Muscle layer of colon (tissue), 2 donors: ENCODE measurements at regions not wholly inside any gene's neighbourhood (a gene's known extent, or its start where the extent isn't known, plus 50 kb on each side); places are given as distances from the start of the nearest gene placed in this dataset.

ENCODE experiments used
- H3K27ac ChIP-seq: one replicate; pipeline ENCODE4 v1.7.0; 2013; ENCODE audit warnings: low read depth, mild to moderate bottlenecking, low read length, moderate library complexity
- H3K27me3 ChIP-seq, 2 donors: one replicate each; pipeline ENCODE4 v1.7.0; 2013; ENCODE audit warnings: low read length in 2 of 2, mild to moderate bottlenecking in 2 of 2; ENCODE audit not compliant: insufficient read depth in 2 of 2, control insufficient read depth in 1 of 2
- H3K36me3 ChIP-seq: one replicate; pipeline ENCODE4 v1.7.0; 2013; ENCODE audit warnings: mild to moderate bottlenecking, low read length; ENCODE audit not compliant: insufficient read depth
- H3K4me1 ChIP-seq: one replicate; pipeline ENCODE4 v1.7.0; 2013; ENCODE audit warnings: mild to moderate bottlenecking, low read length; ENCODE audit not compliant: insufficient read depth
- H3K4me3 ChIP-seq, 2 donors: one replicate each; pipeline ENCODE4 v1.7.0; 2013; ENCODE audit warnings: low read length in 2 of 2, low read depth in 1 of 2, mild to moderate bottlenecking in 1 of 2, moderate library complexity in 1 of 2
- H3K9ac ChIP-seq: one replicate; pipeline ENCODE4 v1.7.0; 2013; ENCODE audit warnings: low read length
- H3K9me3 ChIP-seq: one replicate; pipeline ENCODE4 v1.7.0; 2013; ENCODE audit warnings: mild to moderate bottlenecking, low read length
- donor health status: abdominal sarcoma.
- donor health status: Adenocarcinoma of cecum.

DNA sequence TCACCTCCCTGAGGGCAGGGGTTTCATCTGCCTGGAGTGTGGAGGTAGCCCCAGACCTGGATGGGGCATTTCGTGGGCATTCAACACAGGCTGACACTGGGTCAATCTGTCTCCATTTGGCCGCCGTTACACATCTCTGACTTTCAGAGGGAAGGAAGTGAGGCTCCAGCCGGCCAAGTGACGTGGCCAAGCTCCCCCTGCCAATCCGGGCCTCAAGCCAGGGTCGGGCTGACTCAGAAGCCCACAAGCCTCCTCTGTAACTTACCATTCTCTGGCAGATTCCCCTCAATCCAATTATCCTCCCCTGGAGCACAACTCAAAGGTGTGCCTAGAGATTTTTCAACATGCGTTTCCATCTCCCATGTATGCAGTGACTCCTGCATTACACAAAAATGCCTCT, 227.6 kb downstream of the KLF13 start:
- Histone ChIP-seq H3K9me3 (no peaks in the 10 kb centered on the region), H3K27ac (no peak overlapping the region), H3K27me3 (no peaks in the 10 kb centered on the region), H3K9ac (no peak overlapping the region), H3K4me1 (no peaks in the 10 kb centered on the region), H3K36me3 (no peaks in the 10 kb centered on the region), H3K4me3 (no peak overlapping the region)

DNA sequence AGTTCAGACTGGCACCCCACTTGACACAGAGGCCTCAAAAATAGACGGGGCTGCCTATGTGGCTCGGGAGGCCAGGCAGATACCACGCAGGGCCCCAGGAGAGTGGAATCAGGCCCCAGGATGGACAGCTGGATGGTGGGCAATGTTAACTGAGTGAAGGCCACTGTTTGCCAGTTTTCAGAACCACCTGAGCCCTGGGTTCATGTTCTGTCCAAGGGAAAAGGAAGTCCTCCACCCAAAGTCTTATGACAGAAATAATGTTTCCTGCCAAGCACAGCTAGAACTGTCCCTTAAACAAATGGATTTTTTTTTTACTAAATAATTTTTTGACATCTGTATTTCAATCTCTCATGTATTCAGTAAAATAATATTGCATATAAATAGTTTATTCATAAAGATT, 228.4 kb downstream of the KLF13 start:
- Histone ChIP-seq H3K9ac (no peak overlapping the region), H3K27me3 (no peaks in the 10 kb centered on the region), H3K4me3 (no peak overlapping the region), H3K4me1 (no peaks in the 10 kb centered on the region), H3K36me3 (no peaks in the 10 kb centered on the region), H3K27ac (no peak overlapping the region), H3K9me3 (no peaks in the 10 kb centered on the region)

DNA sequence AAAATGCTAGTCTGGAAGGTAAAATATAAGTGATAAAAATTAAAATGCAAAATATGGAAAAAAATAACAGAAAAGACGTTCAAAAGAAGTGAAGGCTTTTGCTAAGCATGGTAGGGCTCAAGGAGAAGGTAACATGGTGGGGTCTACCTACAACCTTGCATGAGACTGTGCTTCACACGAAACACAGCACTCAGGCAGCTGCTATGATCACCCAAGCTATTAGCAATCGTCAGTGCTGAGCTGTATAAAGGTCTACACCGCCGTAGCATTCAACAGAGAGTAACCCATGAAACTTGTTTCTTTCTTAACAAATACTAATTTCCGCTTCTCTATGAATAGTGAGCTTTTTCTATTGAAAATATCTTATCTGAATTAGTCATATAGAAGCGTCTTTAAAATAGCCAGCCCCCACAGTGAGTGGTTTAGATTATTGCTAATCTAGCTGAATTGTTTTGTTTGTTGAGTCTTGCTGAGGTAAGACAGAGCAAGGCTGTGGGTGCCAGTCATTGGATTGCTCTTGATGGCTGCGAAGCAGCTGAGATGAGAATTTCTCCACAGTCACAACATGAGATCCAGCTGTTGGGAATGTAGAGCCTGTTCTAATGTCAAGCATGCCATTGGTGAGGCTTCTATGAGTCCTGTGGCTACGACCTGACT, 230.0 kb downstream of the KLF13 start:
- Histone ChIP-seq H3K9me3 (no peaks in the 10 kb centered on the region), H3K4me1 (no peaks in the 10 kb centered on the region), H3K27me3 (no peaks in the 10 kb centered on the region), H3K36me3 (no peaks in the 10 kb centered on the region), H3K4me3 (no peak overlapping the region), H3K9ac (no peak overlapping the region), H3K27ac (no peak overlapping the region)

DNA sequence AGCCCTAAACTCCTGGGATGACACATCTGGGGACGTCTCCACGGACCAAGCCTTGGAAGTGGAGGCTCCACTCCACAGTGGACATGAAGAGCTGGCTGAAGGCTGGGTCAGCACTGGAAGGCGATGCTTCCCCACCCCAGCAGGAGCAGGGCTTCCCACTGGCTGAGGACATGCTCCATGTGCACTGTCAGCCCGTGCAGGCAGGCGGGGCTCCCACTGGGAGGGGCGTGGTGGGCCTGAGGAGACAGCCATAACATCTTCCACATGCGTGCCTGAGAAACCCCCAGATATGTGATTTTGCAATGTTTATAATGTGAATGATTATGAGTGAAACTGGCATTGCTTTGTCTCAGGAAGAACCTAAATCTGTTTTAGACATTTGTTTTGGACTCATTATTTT, 231.3 kb downstream of the KLF13 start:
- no peak overlapping the region for H3K9ac ChIP-seq
- no peaks in the 10 kb centered on the region for H3K27me3 ChIP-seq

DNA sequence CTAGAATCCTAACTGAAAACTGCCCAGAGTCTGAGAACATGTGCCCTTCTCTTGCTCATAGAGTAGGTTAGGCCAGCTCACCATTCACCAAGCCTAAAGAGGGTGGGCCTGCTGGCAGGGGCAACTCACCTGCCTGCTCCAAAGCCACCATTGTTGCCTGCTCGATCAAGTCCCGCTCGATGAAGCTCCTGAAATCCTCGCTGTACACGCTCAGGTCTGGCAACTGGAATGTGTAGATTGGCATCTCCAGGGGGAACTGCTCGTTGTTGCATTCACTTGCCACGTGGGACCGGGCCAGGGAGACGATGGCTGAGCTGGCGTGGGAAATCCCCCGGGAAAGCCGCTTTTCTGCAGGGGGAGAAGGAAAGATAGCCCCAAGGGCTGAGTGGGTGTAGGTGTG, 232.2 kb downstream of the KLF13 start:
- Histone ChIP-seq H3K9ac (no peak overlapping the region), H3K4me3 (no peak overlapping the region), H3K9me3 (no peaks in the 10 kb centered on the region), H3K27me3 (no peaks in the 10 kb centered on the region), H3K36me3 (no peaks in the 10 kb centered on the region), H3K4me1 (no peaks in the 10 kb centered on the region), H3K27ac (no peak overlapping the region)

More for the DNA sequence above, 231.3 kb downstream of the KLF13 start:
- no peaks in the 10 kb centered on the region for H3K9me3 ChIP-seq
- no peak overlapping the region for H3K27ac ChIP-seq
- no peak overlapping the region for H3K4me3 ChIP-seq
- H3K36me3 ChIP-seq = no peaks in the 10 kb centered on the region
- H3K4me1 ChIP-seq = no peaks in the 10 kb centered on the region

DNA sequence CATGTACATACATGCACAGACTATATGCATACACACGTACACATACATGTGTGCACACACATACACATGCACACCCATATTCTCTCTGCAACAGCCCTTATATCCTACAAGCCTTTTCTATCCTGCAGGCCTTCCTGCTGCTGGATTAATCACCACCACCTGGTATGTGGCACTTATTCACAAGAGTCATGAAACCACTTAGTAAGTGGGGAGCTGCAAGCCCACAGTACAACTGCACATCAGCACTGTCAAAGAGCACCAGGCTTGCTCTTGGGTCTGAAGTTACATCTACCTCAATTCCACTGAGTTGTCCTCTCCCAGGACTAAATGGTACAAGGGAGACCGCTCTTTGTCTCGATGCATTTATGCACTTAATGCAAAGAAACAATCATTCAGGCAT, 233.2 kb downstream of the KLF13 start:
- Histone ChIP-seq H3K4me3 (no peak overlapping the region), H3K9ac (no peak overlapping the region), H3K9me3 (no peaks in the 10 kb centered on the region), H3K36me3 (no peaks in the 10 kb centered on the region), H3K4me1 (no peaks in the 10 kb centered on the region), H3K27ac (no peak overlapping the region), H3K27me3 (no peaks in the 10 kb centered on the region)

DNA sequence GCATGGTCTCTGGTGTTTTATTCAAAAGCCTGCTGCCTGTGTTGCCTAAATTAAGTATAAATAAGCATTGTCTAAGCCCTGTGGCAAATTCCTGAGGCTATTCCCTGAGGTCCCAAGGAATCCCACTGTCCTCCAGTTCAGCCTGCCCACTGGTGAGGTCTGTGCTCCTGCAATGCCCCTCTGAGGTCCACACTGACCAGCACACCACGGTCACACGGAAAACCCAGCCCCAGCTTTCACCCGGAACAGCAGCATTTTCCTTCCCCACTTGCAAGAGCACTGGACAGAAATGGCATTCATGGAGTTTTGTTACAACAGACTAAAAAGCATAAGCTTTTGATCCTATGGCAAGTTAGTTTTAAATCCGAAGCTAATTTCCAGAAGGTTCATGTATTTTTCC, 234.0 kb downstream of the KLF13 start:
- H3K4me1 ChIP-seq = no peaks in the 10 kb centered on the region
- no peaks in the 10 kb centered on the region for H3K9me3 ChIP-seq
- no peak overlapping the region for H3K4me3 ChIP-seq
- H3K36me3 ChIP-seq = no peaks in the 10 kb centered on the region
- H3K27ac ChIP-seq = no peak overlapping the region
- no peaks in the 10 kb centered on the region for H3K27me3 ChIP-seq
- H3K9ac ChIP-seq = no peak overlapping the region

DNA sequence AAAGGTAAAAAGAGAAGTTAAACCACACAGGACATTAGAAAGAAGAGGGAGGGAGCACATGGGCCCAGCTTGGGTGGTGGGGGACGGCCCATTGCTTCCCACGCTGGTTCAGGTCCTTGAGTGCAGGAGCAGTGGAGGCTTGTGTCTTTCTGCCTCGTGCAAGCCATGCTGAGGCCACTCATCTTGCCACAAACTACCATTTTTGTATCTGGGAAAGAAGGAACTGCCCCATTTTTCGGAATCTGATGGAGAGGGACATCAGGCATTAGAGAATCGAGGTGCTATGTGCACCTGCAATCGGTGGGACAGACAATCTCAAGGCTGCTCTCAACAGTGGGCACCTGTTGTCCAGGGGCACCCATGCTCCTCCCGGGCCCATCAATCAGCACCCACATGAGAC, 234.5 kb downstream of the KLF13 start:
- H3K36me3 ChIP-seq = no peaks in the 10 kb centered on the region

DNA sequence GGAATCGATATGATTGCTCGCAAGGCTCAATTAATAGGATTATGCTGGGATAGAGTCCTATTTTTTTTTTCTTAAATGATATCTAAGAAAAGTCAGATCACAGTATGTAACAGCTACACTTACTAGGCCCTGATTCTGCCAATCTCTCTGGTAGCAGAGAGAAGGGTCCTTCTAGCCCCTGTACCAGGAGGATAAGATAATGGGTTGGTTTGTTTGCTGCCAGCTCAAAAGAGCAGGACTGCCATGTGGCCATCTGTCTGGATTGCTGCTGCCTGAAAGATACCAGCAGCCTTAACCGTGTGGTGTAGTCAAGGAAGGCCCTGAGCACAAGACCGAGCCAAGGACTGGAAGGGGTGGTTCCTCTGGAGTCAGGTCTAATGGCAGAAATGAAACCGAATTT, 236.4 kb downstream of the KLF13 start:
- H3K9ac ChIP-seq = no peak overlapping the region
- peaks cover 6% of the 10 kb centered on the region for H3K9me3 ChIP-seq
- no peaks in the 10 kb centered on the region for H3K27me3 ChIP-seq
- H3K4me1 ChIP-seq = no peaks in the 10 kb centered on the region
- no peak overlapping the region for H3K27ac ChIP-seq
- H3K4me3 ChIP-seq = no peak overlapping the region
- no peaks in the 10 kb centered on the region for H3K36me3 ChIP-seq

More for the DNA sequence above, 234.5 kb downstream of the KLF13 start:
- H3K4me1 ChIP-seq = no peaks in the 10 kb centered on the region
- H3K4me3 ChIP-seq = no peak overlapping the region
- no peak overlapping the region for H3K9ac ChIP-seq
- H3K9me3 ChIP-seq = no peaks in the 10 kb centered on the region
- H3K27me3 ChIP-seq = no peaks in the 10 kb centered on the region
- H3K27ac ChIP-seq = no peak overlapping the region

DNA sequence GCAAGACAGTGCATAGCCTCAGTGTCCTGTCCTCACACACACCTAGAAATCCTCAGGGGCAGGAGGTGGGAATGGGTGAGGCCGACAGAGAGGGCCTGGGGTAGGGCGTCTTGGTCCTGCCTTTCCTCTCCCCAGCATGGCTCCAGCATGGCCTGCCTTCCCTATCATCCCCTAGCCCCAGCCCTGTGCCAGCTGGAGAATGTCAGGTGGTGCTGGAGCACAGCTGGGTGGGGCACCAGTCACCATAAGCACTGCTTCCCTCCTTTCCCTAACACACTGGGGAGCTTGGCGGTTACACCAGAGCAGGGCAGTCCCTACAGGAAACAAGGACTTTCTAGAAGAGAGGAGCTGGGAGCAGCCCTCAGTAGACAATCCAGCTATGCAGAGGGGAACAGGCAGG, 236.8 kb downstream of the KLF13 start:
- no peaks in the 10 kb centered on the region for H3K4me1 ChIP-seq
- H3K9me3 ChIP-seq = peaks cover 6% of the 10 kb centered on the region
- H3K36me3 ChIP-seq = no peaks in the 10 kb centered on the region
- no peak overlapping the region for H3K9ac ChIP-seq
- H3K4me3 ChIP-seq = no peak overlapping the region
- H3K27me3 ChIP-seq = no peaks in the 10 kb centered on the region
- no peak overlapping the region for H3K27ac ChIP-seq

DNA sequence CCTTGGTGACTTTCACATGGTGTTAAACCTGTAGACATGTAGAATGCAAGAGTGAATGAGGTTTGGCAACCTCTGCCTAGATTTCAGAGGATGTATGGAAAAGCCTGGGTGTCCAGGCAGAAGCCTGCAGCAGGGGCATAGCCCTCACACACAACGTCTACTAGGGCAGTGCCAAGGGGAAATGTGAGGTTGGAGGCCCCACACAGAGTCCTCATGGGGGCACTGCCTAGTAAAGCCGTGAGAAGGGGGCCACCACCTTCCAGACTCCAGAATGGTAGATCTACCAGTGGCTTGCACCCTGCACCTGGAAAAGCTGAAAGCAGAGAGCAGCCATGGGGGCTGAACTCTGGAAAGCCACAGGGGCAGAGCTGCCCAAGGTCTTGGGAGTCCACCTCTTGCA, 241.2 kb downstream of the KLF13 start:
- peaks cover 6% of the 10 kb centered on the region for H3K9me3 ChIP-seq
- H3K4me3 ChIP-seq = no peak overlapping the region
- no peak overlapping the region for H3K27ac ChIP-seq
- no peaks in the 10 kb centered on the region for H3K27me3 ChIP-seq
- no peak overlapping the region for H3K9ac ChIP-seq
- H3K36me3 ChIP-seq = no peaks in the 10 kb centered on the region
- no peaks in the 10 kb centered on the region for H3K4me1 ChIP-seq

DNA sequence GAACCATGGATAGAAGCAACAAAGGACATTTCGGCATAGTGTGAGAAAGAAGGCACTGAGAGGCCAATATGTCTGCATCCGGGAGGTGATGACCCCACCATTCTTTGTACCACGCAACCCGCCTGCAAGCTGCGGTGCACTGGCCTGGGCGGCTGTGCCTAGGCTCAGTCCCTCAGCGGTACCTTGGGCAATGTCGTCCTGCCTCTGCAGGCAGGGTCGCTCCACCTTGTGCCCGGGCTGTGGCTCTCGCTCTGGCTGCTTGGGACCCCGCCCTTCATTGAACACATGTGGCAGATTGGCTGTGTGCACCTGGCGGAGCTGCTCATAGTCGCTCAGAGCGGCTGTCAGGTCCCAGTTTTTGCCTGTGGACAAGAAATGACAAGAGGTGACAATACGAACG, 243.2 kb downstream of the KLF13 start:
- H3K4me1 ChIP-seq = no peaks in the 10 kb centered on the region
- no peak overlapping the region for H3K9ac ChIP-seq
- H3K36me3 ChIP-seq = no peaks in the 10 kb centered on the region
- no peaks in the 10 kb centered on the region for H3K27me3 ChIP-seq
- no peak overlapping the region for H3K4me3 ChIP-seq
- no peak overlapping the region for H3K27ac ChIP-seq
- H3K9me3 ChIP-seq = peaks cover 6% of the 10 kb centered on the region
